Activated naive CD8-positive, alpha-beta T cell (primary cell): ENCODE measurements at regions not wholly inside any gene's neighbourhood (a gene's known extent, or its start where the extent isn't known, plus 50 kb on each side); places are given as distances from the start of the nearest gene placed in this dataset.
"Not testable (repeated sequence)": the region's sequence is repeated elsewhere in the genome, so short reads cannot be mapped to it uniquely, and the experiment has no call there.

Experiments used
- H3K27ac Mint-ChIP-seq: one replicate; pipeline ENCODE4 v1.8.0; 2021; ENCODE audit warnings: mixed read lengths
- H3K27me3 Mint-ChIP-seq: one replicate; pipeline ENCODE4 v1.8.0; 2021; ENCODE audit warnings: mixed read lengths
- H3K36me3 Mint-ChIP-seq: one replicate; pipeline ENCODE4 v1.8.0; 2021; ENCODE audit warnings: mixed read lengths
- H3K4me1 Mint-ChIP-seq: one replicate; pipeline ENCODE4 v1.8.0; 2021; ENCODE audit warnings: low read depth, mixed read lengths
- H3K4me3 Mint-ChIP-seq: one replicate; pipeline ENCODE4 v1.8.0; 2021; ENCODE audit warnings: mild to moderate bottlenecking, mixed read lengths
- H3K9me3 Mint-ChIP-seq: one replicate; pipeline ENCODE4 v1.8.0; 2021; ENCODE audit warnings: low read depth, mixed read lengths

- H3K4me3 Mint-ChIP-seq, H3K27ac Mint-ChIP-seq, H3K36me3 Mint-ChIP-seq, H3K4me1 Mint-ChIP-seq, H3K9me3 Mint-ChIP-seq, H3K27me3 Mint-ChIP-seq: not testable (repeated sequence)
Observed at GRCh38 chr2:3030791-3031190, 346.8 kb downstream of the EIPR1 start.

GRCh38 chr2:3025984-3026383 lies 351.6 kb downstream of the EIPR1 start:
- Mint-ChIP-seq H3K4me1 (no peaks in the 10 kb centered on the region), H3K27me3 (peaks cover 7% of the 10 kb centered on the region), H3K27ac (no peak overlapping the region), H3K9me3 (no peaks in the 10 kb centered on the region), H3K4me3 (no peak overlapping the region), H3K36me3 (no peaks in the 10 kb centered on the region)

- H3K4me3 Mint-ChIP-seq: no peak overlapping the region
- no peak overlapping the region for H3K27ac Mint-ChIP-seq
- no peaks in the 10 kb centered on the region for H3K9me3 Mint-ChIP-seq
- no peaks in the 10 kb centered on the region for H3K36me3 Mint-ChIP-seq
- peaks cover 7% of the 10 kb centered on the region for H3K27me3 Mint-ChIP-seq
- no peaks in the 10 kb centered on the region for H3K4me1 Mint-ChIP-seq
Observed at GRCh38 chr2:3025261-3025660, 352.4 kb downstream of the EIPR1 start.

- no peaks in the 10 kb centered on the region for H3K4me1 Mint-ChIP-seq
- H3K9me3 Mint-ChIP-seq: no peaks in the 10 kb centered on the region
- H3K36me3 Mint-ChIP-seq: no peaks in the 10 kb centered on the region
- no peak overlapping the region for H3K4me3 Mint-ChIP-seq
- peaks cover 7% of the 10 kb centered on the region for H3K27me3 Mint-ChIP-seq
- no peak overlapping the region for H3K27ac Mint-ChIP-seq
Observed at GRCh38 chr2:3024401-3024935, 353.1 kb downstream of the EIPR1 start.

GRCh38 chr2:3023531-3023930 lies 354.1 kb downstream of the EIPR1 start:
- H3K27me3 Mint-ChIP-seq: peaks cover 7% of the 10 kb centered on the region
- no peaks in the 10 kb centered on the region for H3K36me3 Mint-ChIP-seq
- no peaks in the 10 kb centered on the region for H3K4me1 Mint-ChIP-seq
- H3K27ac Mint-ChIP-seq: no peak overlapping the region
- H3K4me3 Mint-ChIP-seq: no peak overlapping the region
- H3K9me3 Mint-ChIP-seq: no peaks in the 10 kb centered on the region

GRCh38 chr2:3022841-3023372 lies 354.7 kb downstream of the EIPR1 start:
- Mint-ChIP-seq H3K27me3 (peaks cover 7% of the 10 kb centered on the region), H3K4me3 (no peak overlapping the region), H3K27ac (no peak overlapping the region), H3K4me1 (no peaks in the 10 kb centered on the region), H3K36me3 (no peaks in the 10 kb centered on the region), H3K9me3 (no peaks in the 10 kb centered on the region)

- Mint-ChIP-seq H3K9me3 (peaks cover 4% of the 10 kb centered on the region), H3K27me3 (peaks cover 4% of the 10 kb centered on the region), H3K4me3 (no peak overlapping the region)
Observed at GRCh38 chr2:3021720-3022119, 355.9 kb downstream of the EIPR1 start.

GRCh38 chr2:3010001-3010400 lies 367.6 kb downstream of the EIPR1 start:
- Mint-ChIP-seq H3K4me1 (no peaks in the 10 kb centered on the region), H3K36me3 (peaks cover 5% of the 10 kb centered on the region), H3K27ac (no peak overlapping the region), H3K9me3 (peaks cover 12% of the 10 kb centered on the region), H3K4me3 (no peak overlapping the region), H3K27me3 (peaks cover 25% of the 10 kb centered on the region)

More at GRCh38 chr2:3021720-3022119, 355.9 kb downstream of the EIPR1 start:
- H3K27ac Mint-ChIP-seq: no peak overlapping the region
- H3K36me3 Mint-ChIP-seq: no peaks in the 10 kb centered on the region
- H3K4me1 Mint-ChIP-seq: no peaks in the 10 kb centered on the region

GRCh38 chr2:3009483-3009882 lies 368.1 kb downstream of the EIPR1 start:
- Mint-ChIP-seq H3K4me3 (no peak overlapping the region), H3K27me3 (peaks cover 25% of the 10 kb centered on the region), H3K36me3 (peaks cover 5% of the 10 kb centered on the region), H3K9me3 (peaks cover 12% of the 10 kb centered on the region), H3K27ac (no peak overlapping the region), H3K4me1 (no peaks in the 10 kb centered on the region)

- H3K27ac Mint-ChIP-seq: no peak overlapping the region
- no peak overlapping the region for H3K4me3 Mint-ChIP-seq
- peaks cover 25% of the 10 kb centered on the region for H3K27me3 Mint-ChIP-seq
- peaks cover 5% of the 10 kb centered on the region for H3K36me3 Mint-ChIP-seq
- H3K4me1 Mint-ChIP-seq: no peaks in the 10 kb centered on the region
- H3K9me3 Mint-ChIP-seq: peaks cover 11% of the 10 kb centered on the region
Observed at GRCh38 chr2:3009005-3009404, 368.6 kb downstream of the EIPR1 start.

GRCh38 chr2:3008561-3008960 lies 369.1 kb downstream of the EIPR1 start:
- Mint-ChIP-seq H3K27me3 (peaks cover 23% of the 10 kb centered on the region), H3K4me1 (no peaks in the 10 kb centered on the region), H3K27ac (no peak overlapping the region), H3K9me3 (peaks cover 7% of the 10 kb centered on the region), H3K36me3 (peaks cover 3% of the 10 kb centered on the region), H3K4me3 (no peak overlapping the region)

- H3K27me3 Mint-ChIP-seq: peaks cover 19% of the 10 kb centered on the region
- no peak overlapping the region for H3K27ac Mint-ChIP-seq
- no peaks in the 10 kb centered on the region for H3K9me3 Mint-ChIP-seq
- no peaks in the 10 kb centered on the region for H3K4me1 Mint-ChIP-seq
- H3K4me3 Mint-ChIP-seq: no peak overlapping the region
- no peaks in the 10 kb centered on the region for H3K36me3 Mint-ChIP-seq
Observed at GRCh38 chr2:3007135-3007534, 370.5 kb downstream of the EIPR1 start.

GRCh38 chr2:3005859-3006501 lies 371.6 kb downstream of the EIPR1 start:
- no peaks in the 10 kb centered on the region for H3K4me1 Mint-ChIP-seq
- no peaks in the 10 kb centered on the region for H3K36me3 Mint-ChIP-seq
- H3K27me3 Mint-ChIP-seq: peaks cover 17% of the 10 kb centered on the region
- H3K9me3 Mint-ChIP-seq: no peaks in the 10 kb centered on the region
- H3K4me3 Mint-ChIP-seq: no peak overlapping the region
- no peak overlapping the region for H3K27ac Mint-ChIP-seq

GRCh38 chr2:3001615-3002560 lies 375.7 kb downstream of the EIPR1 start:
- Mint-ChIP-seq H3K4me3 (no peak overlapping the region), H3K27ac (no peak overlapping the region), H3K36me3 (no peaks in the 10 kb centered on the region)

GRCh38 chr2:3000968-3001367 lies 376.6 kb downstream of the EIPR1 start:
- peaks cover 6% of the 10 kb centered on the region for H3K27me3 Mint-ChIP-seq
- H3K36me3 Mint-ChIP-seq: no peaks in the 10 kb centered on the region

More at GRCh38 chr2:3001615-3002560, 375.7 kb downstream of the EIPR1 start:
- Mint-ChIP-seq H3K27me3 (peaks cover 6% of the 10 kb centered on the region), H3K4me1 (no peaks in the 10 kb centered on the region), H3K9me3 (no peaks in the 10 kb centered on the region)

More at GRCh38 chr2:3000968-3001367, 376.6 kb downstream of the EIPR1 start:
- Mint-ChIP-seq H3K9me3 (no peaks in the 10 kb centered on the region), H3K4me3 (no peak overlapping the region), H3K27ac (no peak overlapping the region), H3K4me1 (no peaks in the 10 kb centered on the region)
